HG02840 (cell line): ENCODE measurements at regions not wholly inside any gene's neighbourhood (a gene's known extent, or its start where the extent isn't known, plus 50 kb on each side); places are given as distances from the start of the nearest gene placed in this dataset.
"Not testable (repeated sequence)": the region's sequence is repeated elsewhere in the genome, so short reads cannot be mapped to it uniquely, and the experiment has no call there.

ENCODE experiments used
- ATAC-seq: cut with Tn5 transposase; IDR thresholded peaks from one replicate; pipeline ENCODE4 v1.9.1; 2021; ENCODE audit warnings: mild to moderate bottlenecking, moderate library complexity, moderate number of reproducible peaks; ENCODE audit not compliant: unreplicated experiment, low FRiP score

DNA sequence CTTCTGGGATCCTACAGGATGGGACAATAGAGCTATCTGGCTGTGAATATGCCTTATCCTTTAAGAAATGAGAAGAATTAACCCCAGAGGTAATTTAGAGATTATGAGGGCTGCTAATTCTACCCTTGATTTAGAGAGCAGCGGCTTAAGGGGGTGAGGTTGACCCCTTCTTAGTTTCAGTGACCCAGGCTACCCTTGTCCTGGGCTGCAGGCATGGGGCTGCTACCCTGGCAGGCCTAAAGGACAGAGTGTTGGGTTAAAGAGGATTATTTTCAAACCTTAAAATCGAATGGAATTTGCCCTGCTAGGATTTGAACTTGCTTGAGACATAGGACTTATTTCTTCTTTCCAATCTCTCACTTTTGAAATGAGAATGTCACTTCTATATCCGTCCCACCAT is 1343.4 kb downstream of the HACE1 start:
- ATAC-seq: no peak

DNA sequence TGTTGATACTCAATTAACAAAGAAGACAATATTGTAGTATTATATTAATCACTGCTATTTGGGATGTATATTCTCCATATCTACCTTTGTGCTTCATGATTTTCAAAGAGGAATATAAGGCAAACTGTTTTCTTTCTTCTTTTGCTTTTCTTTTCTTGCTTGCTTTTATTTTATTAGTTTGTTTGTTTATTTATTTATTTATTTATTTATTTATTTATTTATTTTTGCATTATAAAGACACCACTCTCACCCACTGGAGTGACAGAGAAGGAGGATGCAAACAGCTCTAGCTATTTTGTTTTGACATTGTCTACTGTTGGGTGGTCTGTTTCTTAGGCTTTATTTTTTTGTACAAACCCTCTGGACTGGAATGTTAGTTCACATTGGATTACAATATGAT is 1352.7 kb downstream of the HACE1 start:
- ATAC-seq: no peak

DNA sequence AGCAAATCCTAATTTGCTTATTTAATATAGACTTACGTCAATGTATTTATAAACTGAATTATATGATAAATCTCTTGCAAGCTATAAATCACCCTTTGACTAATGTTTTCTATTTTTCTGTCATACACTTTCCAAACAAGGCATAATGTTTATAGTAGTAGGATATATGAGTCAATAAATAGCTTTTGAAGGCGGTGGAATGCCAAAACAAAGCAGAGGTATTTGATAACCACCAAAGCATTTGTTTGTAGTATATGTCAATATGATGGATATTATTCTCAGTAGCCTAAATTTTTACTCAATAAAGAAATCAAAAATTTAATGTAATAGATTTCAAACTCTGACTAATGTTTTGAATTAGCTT is 1354.6 kb downstream of the HACE1 start:
- no peak for ATAC-seq

DNA sequence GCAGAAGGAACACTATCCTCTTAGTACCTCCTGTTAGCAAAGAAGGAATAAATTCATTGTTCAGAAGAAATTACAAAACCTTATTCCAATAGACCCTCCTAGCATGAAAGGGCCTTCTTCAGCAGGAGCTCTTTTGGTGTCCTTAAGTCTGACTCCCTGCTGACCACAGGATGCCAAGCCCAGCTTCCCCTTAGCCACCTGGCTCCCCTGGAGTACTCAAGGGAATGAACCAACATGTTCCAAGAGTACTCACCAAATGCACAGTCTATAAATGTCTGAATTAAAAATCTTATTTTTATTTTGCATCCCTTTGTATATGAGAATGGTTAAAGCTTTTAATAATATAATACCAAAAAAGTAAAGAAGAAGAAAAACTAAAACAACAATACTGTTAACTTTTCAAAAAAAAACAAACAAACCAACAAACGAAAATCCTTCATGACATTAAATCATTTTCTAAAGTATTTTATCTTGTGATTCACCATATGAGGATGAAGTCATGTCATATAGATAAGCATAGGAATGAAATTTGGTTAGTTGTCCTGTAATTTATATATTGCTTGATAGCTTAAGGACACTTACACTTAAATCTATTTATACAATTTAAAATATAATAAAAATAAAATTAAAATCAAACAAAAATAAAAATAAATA is 1355.1 kb downstream of the HACE1 start:
- no peak for ATAC-seq

DNA sequence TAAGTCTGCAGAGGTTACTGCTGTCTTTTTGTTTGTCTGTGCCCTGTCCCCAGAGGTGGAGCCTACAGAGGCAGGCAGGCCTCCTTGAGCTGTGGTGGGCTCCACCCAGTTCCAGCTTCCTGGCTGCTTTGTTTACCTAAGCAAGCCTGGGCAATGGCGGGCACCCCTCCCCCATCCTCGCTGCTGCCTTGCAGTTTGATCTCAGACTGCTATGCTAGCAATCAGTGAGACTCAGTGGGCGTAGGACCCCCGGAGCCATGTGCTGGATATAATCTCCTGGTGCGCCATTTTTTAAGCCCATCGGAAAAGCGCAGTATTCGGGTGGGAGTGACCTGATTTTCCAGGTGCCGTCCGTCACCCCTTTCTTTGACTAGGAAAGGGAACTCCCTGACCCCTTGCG is 1363.1 kb downstream of the HACE1 start:
- ATAC-seq: not testable (repeated sequence)

DNA sequence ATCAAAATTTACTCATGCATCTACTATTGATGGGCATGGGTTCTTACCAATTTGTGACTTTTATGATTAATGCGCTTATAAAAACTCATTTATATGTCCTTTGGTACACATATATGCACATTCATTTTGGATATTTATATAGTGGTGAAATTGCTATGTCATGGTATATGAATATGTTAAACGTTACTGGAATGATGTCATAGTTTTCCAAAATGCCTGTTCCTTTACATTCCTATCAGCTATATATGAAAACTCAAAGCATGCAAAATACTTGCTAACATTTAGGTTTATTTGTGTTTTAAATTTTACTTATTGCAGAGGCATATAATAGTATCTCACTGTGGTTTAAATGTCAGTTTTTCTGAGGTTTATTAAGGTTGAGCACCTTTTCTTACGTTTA is 1403.1 kb downstream of the HACE1 start:
- no peak for ATAC-seq

DNA sequence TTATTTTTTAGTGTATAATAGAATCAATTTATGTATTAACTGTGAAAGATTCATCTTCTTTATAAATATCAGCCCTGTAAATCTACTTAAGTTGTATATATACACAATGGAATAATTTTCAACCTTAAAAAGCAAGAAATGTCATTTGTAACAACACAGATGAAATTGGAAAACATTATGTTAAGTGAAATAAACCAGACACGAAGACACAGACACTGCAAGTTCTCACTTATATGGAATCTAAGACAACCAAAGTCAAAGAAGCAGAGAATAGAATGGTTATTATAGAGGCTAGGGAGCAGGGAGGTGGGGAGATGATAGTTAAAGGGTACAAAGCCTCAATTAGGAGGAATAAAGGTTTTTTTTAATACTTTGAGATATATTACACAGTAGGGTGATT is 1404.4 kb downstream of the HACE1 start:
- no peak for ATAC-seq

DNA sequence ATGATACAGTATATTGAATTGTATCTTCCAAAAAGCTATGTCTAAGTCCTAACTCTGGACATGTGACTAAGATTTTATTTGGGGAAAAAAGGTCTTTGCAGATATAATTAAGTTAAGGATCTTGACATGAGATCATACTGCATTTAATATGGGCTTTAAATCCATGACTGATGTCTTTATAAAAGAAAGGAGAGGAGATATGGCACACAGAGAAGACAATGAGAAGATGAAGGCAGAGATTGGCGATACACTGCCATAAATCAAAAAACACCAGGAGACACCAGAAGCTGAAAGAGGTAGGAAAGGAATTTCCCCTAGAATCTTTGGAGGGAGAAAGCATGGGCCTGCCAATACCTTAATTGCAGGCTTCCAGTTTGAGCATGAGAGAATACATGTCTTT is 1450.2 kb downstream of the HACE1 start:
- no peak for ATAC-seq

DNA sequence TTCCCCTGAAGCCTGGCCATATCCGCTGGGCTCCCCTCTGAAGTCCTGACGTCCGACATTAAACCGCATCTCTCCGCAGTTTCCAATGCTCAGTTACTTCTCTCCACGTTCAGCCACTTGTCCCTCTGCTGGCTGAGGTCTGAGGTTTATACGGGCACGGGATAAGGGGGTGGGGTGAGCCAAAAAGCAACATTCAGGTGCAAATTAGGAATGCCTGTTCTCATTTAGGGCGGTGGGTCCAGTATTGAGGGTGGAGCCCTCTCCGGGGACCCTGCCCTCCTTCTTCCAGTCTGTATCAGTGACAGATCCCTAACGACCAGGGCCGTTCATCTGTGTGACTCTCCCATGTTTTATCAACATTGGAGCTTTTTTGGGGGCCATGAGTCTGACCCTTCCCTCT is 1454.4 kb downstream of the HACE1 start:
- no peak for ATAC-seq

DNA sequence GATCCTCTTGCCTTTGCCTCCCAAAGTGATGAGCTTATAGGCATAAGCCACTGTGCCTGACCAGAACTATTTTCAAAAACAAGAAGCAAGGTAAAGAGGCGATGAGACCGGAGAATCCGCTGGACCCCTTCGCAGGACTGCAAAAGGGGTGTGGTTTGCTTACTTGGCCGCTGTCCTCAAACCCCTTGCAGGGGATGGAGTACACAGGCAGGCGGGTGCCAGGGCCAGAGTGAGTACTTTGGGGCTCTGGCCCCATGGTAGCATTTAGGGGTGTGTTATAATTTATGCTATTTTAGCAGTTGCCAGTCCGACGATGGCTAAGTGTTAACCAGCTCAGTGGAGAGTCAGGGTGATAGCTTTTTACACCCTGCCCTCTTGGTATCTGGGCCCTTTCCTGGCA is 1454.9 kb downstream of the HACE1 start:
- no peak for ATAC-seq

DNA sequence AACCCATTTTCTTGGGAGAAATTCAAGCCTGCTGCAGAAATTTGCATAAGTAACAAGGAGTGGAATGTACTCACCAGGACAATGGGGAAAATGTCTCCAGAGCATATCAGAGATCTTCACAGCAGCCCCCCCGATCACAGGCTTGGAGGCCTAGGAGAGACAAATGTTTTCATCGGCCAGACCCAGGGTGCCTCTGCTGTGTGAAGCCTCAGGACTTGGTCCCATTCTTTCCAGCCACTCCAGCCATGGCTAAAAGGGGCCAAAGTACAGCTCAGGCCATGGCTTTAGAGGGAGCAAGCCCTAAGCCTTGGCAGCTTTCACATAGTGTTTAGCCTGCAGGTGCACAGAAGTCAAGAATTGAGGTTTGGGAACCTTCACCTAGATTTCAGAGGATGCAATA is 1463.0 kb downstream of the HACE1 start:
- ATAC-seq: no peak

DNA sequence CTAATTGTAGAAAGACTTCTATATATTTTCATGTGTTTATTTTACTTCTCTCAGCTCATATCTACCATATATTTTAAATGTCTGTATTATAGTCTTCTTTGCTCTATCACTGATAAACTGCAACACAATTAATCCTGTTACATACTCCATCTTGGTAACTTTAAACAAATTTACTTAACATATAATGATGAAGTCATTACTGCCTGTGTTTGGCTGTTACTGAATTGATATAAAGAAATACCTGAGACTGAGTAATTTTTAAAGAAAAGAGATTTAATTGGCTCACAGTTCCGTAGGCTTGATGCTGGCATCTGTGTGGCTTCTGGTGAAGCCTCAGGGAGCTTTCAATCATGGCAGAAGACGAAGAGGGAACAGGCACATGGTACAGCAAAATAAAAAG is 1480.4 kb downstream of the HACE1 start:
- ATAC-seq: no peak

DNA sequence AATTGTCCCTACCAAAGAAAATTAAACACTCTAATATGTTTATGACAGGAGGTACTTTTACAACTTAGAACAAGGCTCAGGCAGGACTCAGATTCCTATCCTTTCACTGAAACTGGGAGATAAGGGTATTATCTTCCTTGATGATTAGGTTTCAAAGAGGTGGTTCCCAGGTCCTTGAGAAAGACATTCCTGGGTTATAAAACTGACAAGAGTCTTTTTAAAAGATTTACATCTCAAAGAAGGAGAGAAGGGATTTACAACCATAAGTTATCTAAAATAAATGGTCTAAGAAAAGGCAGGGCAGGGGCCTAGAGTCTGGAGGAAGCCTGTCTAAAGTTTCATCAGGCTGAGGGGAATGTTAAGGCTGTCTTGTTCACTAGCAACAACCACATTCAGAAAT is 1492.5 kb downstream of the HACE1 start:
- no peak for ATAC-seq

DNA sequence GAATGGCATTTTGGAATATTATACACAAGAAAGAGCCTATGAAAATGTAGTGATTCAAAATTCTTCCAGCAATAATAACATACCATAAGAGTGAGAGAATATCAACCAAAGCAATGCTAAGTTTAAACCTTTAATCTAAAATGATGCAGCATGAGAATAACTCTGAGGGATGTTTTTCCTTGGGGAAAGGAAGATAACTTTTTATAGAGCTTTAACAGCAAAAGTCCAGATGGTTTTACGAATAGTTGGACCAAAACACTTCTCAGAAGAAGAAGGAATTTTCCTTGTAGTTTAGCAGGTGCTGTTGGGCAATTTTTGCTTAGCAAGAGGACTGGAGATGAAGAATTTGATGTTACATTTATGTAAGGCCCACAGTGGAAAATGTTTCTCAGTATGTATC is 1503.2 kb downstream of the HACE1 start:
- ATAC-seq: no peak

DNA sequence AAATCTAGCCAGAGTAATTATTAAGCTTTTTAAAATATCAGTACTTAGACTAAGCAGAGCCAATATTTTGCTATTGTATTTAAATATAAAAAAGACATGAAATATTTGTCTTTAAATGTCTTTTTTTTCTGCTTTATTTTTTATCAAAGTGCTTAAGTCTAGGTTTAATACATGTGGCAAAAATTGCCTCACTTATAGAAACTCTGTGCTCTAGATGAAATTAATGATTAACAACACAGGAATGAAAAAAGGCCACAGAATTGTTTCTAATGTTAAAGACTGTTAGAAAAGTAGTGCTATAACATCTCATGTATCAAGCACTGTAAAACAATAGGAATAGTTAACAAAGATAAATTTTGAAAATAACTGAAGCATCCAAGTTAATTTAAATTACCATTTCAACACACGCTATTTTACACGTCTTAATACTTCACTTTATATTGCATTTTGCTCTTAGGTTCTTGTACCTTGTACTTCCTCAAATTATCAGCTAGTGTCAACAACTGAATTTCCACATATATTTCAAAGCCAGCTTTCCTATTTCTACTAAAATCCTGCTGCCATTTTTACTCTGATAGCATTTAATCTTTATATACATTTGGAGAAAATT is 1515.1 kb downstream of the HACE1 start:
- ATAC-seq: no peak

DNA sequence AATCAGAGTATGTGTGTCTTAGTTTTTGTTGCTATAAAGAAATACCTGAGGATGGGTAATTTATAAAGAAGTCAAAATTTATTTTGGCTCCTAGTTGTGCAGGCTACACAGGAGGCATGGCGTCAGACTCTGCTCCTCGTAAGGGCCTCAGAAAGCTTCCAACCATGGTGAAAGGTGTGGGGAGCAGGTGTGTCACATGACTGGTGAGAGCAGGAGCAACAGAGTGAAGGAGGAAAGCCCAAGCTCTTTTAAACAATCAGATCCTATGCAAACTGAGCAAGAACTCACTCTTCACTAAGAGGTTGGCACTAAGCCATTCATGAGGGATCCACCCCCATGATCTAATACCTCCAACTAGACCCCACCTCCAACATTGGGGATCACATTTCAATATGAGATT is 1524.3 kb downstream of the HACE1 start:
- no peak for ATAC-seq

DNA sequence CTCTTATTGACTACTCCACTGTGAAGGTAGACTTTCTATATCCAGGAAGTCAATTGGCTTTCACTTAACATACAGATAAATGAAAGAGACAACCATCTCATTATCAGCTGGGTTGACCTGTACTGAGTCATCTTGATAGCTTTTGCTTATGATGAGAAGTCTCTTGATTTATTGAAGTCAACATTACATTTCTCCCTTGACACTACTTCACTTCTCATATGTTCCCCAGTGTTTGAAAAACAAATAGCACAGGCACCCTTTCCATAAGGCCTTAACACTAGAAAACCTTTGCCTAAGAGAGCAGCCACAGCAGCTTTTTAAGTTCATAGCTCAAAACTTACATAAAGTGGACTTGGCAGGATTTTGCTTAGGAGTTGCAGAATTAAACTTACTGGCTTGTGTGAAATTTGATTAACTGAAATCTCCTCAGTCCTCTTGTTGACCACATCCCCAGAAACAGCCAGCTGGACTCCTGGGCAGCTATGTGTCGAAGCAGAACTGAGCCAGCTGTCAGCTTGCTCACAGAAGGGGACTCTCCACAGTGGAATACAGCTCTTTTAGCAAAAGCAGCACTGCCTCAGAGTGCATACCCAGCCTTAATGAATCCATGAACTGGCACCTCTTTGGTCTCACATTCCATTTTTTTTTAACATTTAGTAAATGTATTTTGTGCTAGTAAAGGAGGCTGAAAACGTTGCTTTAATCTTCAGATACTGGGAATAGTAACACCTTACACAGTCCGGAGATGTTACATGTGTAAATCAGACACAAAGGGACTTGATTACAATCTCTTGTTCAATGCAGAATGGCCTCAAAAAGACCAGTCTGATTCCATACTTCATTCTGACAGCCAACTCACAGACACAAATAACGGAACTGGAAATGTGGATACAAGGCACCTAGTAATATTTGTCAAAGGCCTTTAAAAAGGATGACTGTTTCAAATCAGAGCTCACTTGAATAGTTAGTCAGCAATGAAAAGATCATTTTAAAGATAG is 1532.7 kb downstream of the HACE1 start:
- no peak for ATAC-seq

DNA sequence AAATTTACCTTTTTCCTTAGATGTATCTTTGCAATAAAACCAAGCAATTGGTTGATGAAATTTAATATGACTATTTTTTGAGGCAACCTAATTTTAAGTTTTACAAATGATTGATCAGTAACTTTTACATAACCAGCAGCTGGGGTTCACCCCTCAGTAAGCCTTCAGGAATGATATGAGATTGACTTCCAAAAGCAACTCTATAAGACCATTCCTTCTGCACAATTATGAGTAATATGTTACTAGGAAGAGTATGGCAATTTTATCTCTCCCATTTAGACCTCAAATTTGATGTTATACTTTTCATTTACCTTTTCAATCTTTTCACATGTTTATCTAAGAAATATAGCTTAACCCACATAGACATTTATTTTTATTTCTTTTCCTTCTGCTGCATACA is 1546.3 kb downstream of the HACE1 start:
- no peak for ATAC-seq

DNA sequence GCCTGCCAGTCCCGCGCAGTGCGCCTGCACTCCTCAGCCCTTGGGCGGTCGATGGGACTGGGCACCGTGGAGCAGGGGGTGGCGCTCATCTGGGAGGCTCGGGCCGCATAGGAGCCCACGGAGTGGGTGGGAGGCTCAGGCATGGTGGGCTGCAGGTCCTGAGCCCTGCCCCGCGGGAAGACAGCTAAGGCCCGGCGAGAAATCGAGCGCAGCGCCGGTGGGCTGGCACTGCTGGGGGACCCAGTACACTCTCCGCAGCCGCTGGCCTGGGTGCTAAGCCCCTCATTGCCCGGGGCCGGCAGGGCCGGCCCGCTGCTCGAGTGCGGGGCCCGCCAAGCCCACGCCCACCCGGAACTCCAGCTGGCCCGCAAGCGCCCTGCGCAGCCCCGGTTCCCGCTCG is 1565.3 kb downstream of the HACE1 start:
- ATAC-seq: not testable (repeated sequence)

DNA sequence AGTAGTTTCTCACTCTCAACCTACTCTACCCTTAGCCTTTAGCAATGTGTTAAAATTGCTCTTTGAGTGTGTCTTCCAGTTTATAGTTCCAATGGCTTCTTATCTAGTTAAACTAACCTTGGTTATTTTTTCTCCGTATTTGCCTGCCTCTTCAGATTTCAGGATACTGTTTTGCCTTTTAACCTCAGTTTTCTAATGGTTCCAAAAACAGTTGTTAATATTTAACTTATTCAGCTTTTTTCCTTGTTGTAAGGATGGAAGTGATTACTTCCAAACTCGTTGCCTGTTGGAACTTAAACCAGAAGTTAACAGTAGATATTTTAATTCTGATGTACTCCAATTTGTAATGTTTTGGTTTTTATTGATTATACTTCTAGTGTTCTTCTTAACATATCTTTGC is 1574.9 kb downstream of the HACE1 start:
- no peak for ATAC-seq

DNA sequence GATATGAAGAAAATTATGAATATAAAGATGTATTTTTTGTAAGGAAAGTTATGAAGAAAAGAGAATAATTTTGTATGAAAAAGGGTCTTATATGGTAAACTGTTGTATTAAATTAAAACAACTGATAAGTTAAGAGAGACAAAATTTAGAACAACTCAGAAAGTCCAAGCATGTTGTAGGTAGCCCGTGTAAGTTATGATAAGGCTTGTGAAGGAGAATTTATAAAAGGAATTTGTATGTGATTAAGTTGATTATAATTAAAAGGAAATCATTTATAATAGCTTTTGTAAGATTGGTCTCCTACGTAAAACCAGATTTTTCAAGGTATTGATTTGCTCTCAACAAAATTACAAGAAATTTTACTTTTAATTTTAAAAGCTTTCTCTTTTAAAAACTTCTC is 1579.3 kb downstream of the HACE1 start:
- ATAC-seq: no peak

DNA sequence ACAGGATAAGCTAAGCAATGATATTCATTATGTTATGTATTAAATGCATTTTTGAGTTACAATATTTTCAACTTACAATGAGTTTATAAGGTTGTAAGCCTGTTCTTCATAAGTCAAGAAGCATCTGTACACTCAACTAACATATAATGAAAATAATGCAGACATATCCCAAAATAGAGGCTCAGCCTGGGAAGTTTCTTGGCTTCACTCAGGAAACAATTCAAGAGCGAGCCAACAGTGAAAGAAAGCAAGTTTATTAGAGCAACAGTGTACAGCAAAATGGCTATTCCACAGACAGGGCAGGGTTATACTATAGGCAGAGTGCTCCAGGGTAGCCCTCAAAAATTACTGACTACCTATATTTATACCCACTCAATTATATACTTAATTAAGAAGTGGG is 1581.8 kb downstream of the HACE1 start:
- ATAC-seq: no peak
